ENCODE measurements at regions not wholly inside any gene's neighbourhood (a gene's known extent, or its start where the extent isn't known, plus 50 kb on each side); places are given as distances from the start of the nearest gene placed in this dataset.

GRCh38 chr7:19970514-19970913 is 197.1 kb upstream of the TMEM196 start:
- intact Hi-C loops (cut with DNase I) = no loop called here
- no peak for TF ChIP-seq CTCF (IDR thresholded peaks at IDR 0.05)
- H3K27me3 ChIP-seq (ENCODE audit: low read depth) = no peaks in the 10 kb centered on the region
- no peaks in the 10 kb centered on the region for H3K36me3 ChIP-seq
- no peak overlapping the region for H3K27ac ChIP-seq
- ATAC-seq = no peak
- no peaks in the 10 kb centered on the region for H3K4me1 ChIP-seq
- H3K9me3 ChIP-seq = no peaks in the 10 kb centered on the region
- H3K4me3 ChIP-seq = no peak overlapping the region
- DNase-seq = no peak

DNA sequence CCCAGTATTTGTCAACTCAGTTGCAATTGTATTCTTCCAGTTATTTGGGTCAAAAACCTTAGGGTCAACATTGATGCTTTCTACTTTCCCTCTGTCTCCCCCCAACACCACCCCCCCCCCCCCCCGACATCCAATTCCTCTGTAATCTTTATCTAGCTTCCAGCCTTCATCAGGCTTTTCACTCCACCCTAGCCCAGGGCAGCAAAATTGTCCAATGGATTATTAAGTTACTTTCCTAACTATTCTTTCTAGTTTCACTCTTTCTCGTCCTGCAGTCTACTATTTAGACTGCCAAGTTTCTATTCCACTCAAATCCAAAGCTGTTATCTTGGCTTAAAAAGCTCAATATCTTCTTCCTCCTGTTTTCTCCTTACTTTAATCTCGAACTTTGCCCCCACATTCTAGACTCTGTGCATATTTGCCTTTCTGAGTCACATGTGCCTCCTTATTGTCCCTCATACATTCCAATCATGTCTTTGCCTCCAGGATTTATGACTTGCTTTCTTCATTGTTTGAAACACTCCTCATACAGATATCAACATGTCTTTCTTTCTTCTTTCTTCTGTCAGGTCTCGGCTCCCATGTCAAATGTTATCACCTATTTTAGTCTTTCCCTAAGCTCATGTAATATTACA is 196.6 kb upstream of the TMEM196 start:
- DNase-seq = no peak
- intact Hi-C loops (cut with DNase I) = no loop called here
- Histone ChIP-seq H3K4me1 (no peaks in the 10 kb centered on the region), H3K9me3 (no peaks in the 10 kb centered on the region), H3K36me3 (no peaks in the 10 kb centered on the region), H3K4me3 (no peak overlapping the region), H3K27me3 (ENCODE audit: low read depth) (no peaks in the 10 kb centered on the region), H3K27ac (no peak overlapping the region)
- ATAC-seq = no peak
- no peak for TF ChIP-seq CTCF (IDR thresholded peaks at IDR 0.05)

- no peaks in the 10 kb centered on the region for H3K9me3 ChIP-seq
- no peak overlapping the region for H3K27ac ChIP-seq
- intact Hi-C loops (cut with DNase I) = no loop called here
- ATAC-seq (no peak), DNase-seq (no peak)
- H3K36me3 ChIP-seq = no peaks in the 10 kb centered on the region
- H3K4me1 ChIP-seq = no peaks in the 10 kb centered on the region
- H3K4me3 ChIP-seq = no peak overlapping the region
- TF ChIP-seq CTCF (IDR thresholded peaks at IDR 0.05) = no peak
- H3K27me3 ChIP-seq (ENCODE audit: low read depth) = no peaks in the 10 kb centered on the region
These were observed 190.8 kb upstream of the TMEM196 start for GRCh38 chr7:19964246-19964645.

DNA sequence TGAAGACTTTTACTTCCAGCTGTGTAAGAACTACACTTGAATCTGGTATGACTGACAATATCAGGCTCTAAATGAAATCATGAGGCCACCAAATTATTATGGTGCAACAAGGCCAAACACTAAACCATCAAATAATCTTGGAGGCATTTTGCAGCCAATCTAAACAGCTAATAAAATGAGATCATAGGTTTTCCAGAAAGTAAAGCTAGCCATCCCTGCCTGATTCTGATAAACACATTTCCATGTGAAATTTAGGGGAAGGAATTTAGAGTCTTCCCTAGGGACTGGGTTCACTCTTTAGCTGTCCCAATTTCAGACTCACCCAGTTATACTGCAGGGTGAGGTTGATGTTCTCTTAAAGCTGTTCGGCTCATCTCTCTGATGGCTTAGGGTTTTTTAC is 190.3 kb upstream of the TMEM196 start:
- intact Hi-C loops (cut with DNase I) = no loop called here
- Histone ChIP-seq H3K36me3 (no peaks in the 10 kb centered on the region), H3K27me3 (ENCODE audit: low read depth) (no peaks in the 10 kb centered on the region), H3K4me1 (no peaks in the 10 kb centered on the region), H3K9me3 (no peaks in the 10 kb centered on the region), H3K4me3 (no peak overlapping the region), H3K27ac (no peak overlapping the region)
- no peak for TF ChIP-seq CTCF (IDR thresholded peaks at IDR 0.05)
- DNase-seq (no peak), ATAC-seq (no peak)

GRCh38 chr7:19958309-19958896 is 185.0 kb upstream of the TMEM196 start:
- no peaks in the 10 kb centered on the region for H3K36me3 ChIP-seq
- no peaks in the 10 kb centered on the region for H3K27me3 ChIP-seq (ENCODE audit: low read depth)
- H3K27ac ChIP-seq = no peak overlapping the region
- no peak for TF ChIP-seq CTCF (IDR thresholded peaks at IDR 0.05)
- peak; percentile 79 to 80 for ATAC-seq
- intact Hi-C loops (cut with DNase I) = no loop called here
- no peak overlapping the region for H3K4me3 ChIP-seq
- H3K4me1 ChIP-seq = no peaks in the 10 kb centered on the region
- DNase-seq = no peak
- no peaks in the 10 kb centered on the region for H3K9me3 ChIP-seq
